ENCODE measurements at regions not wholly inside any gene's neighbourhood (a gene's known extent, or its start where the extent isn't known, plus 50 kb on each side); places are given as distances from the start of the nearest gene placed in this dataset.
A peak's percentile ranks its signal among the peaks of the same experiment; 100 is the strongest.
"Not testable (repeated sequence)": the region's sequence is repeated elsewhere in the genome, so short reads cannot be mapped to it uniquely, and the experiment has no call there.

GRCh38 chr17:34757106-34757505 is 177.7 kb downstream of the TMEM132E start:
- no peak overlapping the region for H3K4me3 ChIP-seq (ENCODE audit: low read length)
- no peak for DNase-seq (ENCODE audit: low read depth, low spot score)

- DNase-seq (ENCODE audit: low read depth, low spot score): no peak
- H3K4me3 ChIP-seq (ENCODE audit: low read length): no peak overlapping the region
These were observed 177.2 kb downstream of the TMEM132E start for GRCh38 chr17:34756637-34757021.

- no peak for DNase-seq (ENCODE audit: low read depth, low spot score)
These were observed 176.7 kb downstream of the TMEM132E start for GRCh38 chr17:34755981-34756636.

GRCh38 chr17:34755371-34755770 is 176.0 kb downstream of the TMEM132E start:
- no peak for DNase-seq (ENCODE audit: low read depth, low spot score)
- no peak overlapping the region for H3K4me3 ChIP-seq (ENCODE audit: low read length)

More at GRCh38 chr17:34755981-34756636, 176.7 kb downstream of the TMEM132E start:
- H3K4me3 ChIP-seq (ENCODE audit: low read length): no peak overlapping the region

GRCh38 chr17:34750004-34750403 is 170.6 kb downstream of the TMEM132E start:
- no peak overlapping the region for H3K4me3 ChIP-seq (ENCODE audit: low read length)
- DNase-seq (ENCODE audit: low read depth, low spot score): peak; percentile 66

- no peak overlapping the region for H3K4me3 ChIP-seq (ENCODE audit: low read length)
- no peak for DNase-seq (ENCODE audit: low read depth, low spot score)
These were observed 162.6 kb downstream of the TMEM132E start for GRCh38 chr17:34741967-34742366.

- no peak for DNase-seq (ENCODE audit: low read depth, low spot score)
- no peak overlapping the region for H3K4me3 ChIP-seq (ENCODE audit: low read length)
These were observed 161.5 kb downstream of the TMEM132E start for GRCh38 chr17:34740565-34741520.

GRCh38 chr17:34739386-34739785 is 160.0 kb downstream of the TMEM132E start:
- no peak for DNase-seq (ENCODE audit: low read depth, low spot score)
- no peak overlapping the region for H3K4me3 ChIP-seq (ENCODE audit: low read length)

- not testable (repeated sequence) for H3K4me3 ChIP-seq (ENCODE audit: low read length); DNase-seq (ENCODE audit: low read depth, low spot score)
These were observed 158.3 kb downstream of the TMEM132E start for GRCh38 chr17:34737673-34738072.

- H3K4me3 ChIP-seq (ENCODE audit: low read length): no peak overlapping the region
- no peak for DNase-seq (ENCODE audit: low read depth, low spot score)
These were observed 157.2 kb downstream of the TMEM132E start for GRCh38 chr17:34736611-34737010.

- H3K4me3 ChIP-seq (ENCODE audit: low read length): no peak overlapping the region
- DNase-seq (ENCODE audit: low read depth, low spot score): no peak
These were observed 154.0 kb downstream of the TMEM132E start for GRCh38 chr17:34733333-34733732.

GRCh38 chr17:34730816-34731215 is 151.4 kb downstream of the TMEM132E start:
- DNase-seq (ENCODE audit: low read depth, low spot score): no peak
- H3K4me3 ChIP-seq (ENCODE audit: low read length): no peak overlapping the region

- no peak for DNase-seq (ENCODE audit: low read depth, low spot score)
These were observed 149.5 kb downstream of the TMEM132E start for GRCh38 chr17:34728771-34729310.

GRCh38 chr17:34727601-34728000 is 148.2 kb downstream of the TMEM132E start:
- H3K4me3 ChIP-seq (ENCODE audit: low read length): no peak overlapping the region
- no peak for DNase-seq (ENCODE audit: low read depth, low spot score)

More at GRCh38 chr17:34728771-34729310, 149.5 kb downstream of the TMEM132E start:
- no peak overlapping the region for H3K4me3 ChIP-seq (ENCODE audit: low read length)

GRCh38 chr17:34726536-34727384 is 147.4 kb downstream of the TMEM132E start:
- DNase-seq (ENCODE audit: low read depth, low spot score): no peak
- no peak overlapping the region for H3K4me3 ChIP-seq (ENCODE audit: low read length)

- no peak overlapping the region for H3K4me3 ChIP-seq (ENCODE audit: low read length)
- DNase-seq (ENCODE audit: low read depth, low spot score): no peak
These were observed 146.3 kb downstream of the TMEM132E start for GRCh38 chr17:34725725-34726124.

- no peak for DNase-seq (ENCODE audit: low read depth, low spot score)
- H3K4me3 ChIP-seq (ENCODE audit: low read length): no peak overlapping the region
These were observed 145.6 kb downstream of the TMEM132E start for GRCh38 chr17:34725008-34725407.

GRCh38 chr17:34723875-34724274 is 144.5 kb downstream of the TMEM132E start:
- no peak for DNase-seq (ENCODE audit: low read depth, low spot score)
- H3K4me3 ChIP-seq (ENCODE audit: low read length): no peak overlapping the region

- H3K4me3 ChIP-seq (ENCODE audit: low read length): no peak overlapping the region
- DNase-seq (ENCODE audit: low read depth, low spot score): no peak
These were observed 141.9 kb downstream of the TMEM132E start for GRCh38 chr17:34721326-34721725.
